OCI-LY7 (cell line): ENCODE measurements at regions not wholly inside any gene's neighbourhood (a gene's known extent, or its start where the extent isn't known, plus 50 kb on each side); places are given as distances from the start of the nearest gene placed in this dataset.

Experiments used
- EZH2phosphoT487 ChIP-seq: fragments of 200-600 bp; sonication (generic); IDR thresholded peaks from 2 replicates; pipeline ENCODE4 v1.6.1; 2018; ENCODE audit warnings: low read depth, borderline replicate concordance, mild to moderate bottlenecking, mixed run types, antibody characterized with exemption, low read length, moderate library complexity, mixed read lengths
- TF ChIP-seq, protein P1 (sequence below): fragments of 200-600 bp; sonication (generic); conservative IDR thresholded peaks from 2 replicates; pipeline ENCODE4 v1.5.1; 2014; ENCODE audit warnings: mild to moderate bottlenecking, antibody characterized with exemption, low read length, moderate library complexity, mixed read lengths

DNA sequence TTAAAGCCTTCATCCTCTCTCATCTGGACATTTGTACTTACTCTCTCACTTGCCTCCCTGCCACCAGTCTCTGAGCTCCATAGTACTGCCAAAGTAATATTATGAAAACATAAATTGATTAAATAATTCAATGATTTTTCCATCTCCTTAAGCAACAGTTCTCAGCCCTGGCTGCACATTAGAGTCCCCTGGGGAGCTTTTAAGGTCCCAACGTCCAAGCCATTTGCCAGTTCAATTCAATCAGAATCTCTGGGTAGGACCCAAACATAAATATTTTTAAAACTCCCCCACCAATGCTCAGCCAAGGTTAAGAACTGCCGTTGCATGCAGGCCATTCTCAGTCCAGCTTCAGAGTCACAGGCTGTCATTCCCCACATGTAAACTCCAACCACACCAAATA lies 114.4 kb upstream of the BMAL1 start:
- TF ChIP-seq, protein P1, sequence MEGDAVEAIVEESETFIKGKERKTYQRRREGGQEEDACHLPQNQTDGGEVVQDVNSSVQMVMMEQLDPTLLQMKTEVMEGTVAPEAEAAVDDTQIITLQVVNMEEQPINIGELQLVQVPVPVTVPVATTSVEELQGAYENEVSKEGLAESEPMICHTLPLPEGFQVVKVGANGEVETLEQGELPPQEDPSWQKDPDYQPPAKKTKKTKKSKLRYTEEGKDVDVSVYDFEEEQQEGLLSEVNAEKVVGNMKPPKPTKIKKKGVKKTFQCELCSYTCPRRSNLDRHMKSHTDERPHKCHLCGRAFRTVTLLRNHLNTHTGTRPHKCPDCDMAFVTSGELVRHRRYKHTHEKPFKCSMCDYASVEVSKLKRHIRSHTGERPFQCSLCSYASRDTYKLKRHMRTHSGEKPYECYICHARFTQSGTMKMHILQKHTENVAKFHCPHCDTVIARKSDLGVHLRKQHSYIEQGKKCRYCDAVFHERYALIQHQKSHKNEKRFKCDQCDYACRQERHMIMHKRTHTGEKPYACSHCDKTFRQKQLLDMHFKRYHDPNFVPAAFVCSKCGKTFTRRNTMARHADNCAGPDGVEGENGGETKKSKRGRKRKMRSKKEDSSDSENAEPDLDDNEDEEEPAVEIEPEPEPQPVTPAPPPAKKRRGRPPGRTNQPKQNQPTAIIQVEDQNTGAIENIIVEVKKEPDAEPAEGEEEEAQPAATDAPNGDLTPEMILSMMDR, result no peak
- no peak for TF ChIP-seq EZH2phosphoT487
